Mammary epithelial cell (primary cell): ENCODE measurements at regions not wholly inside any gene's neighbourhood (a gene's known extent, or its start where the extent isn't known, plus 50 kb on each side); places are given as distances from the start of the nearest gene placed in this dataset.

Experiments
- EZH2 ChIP-seq: IDR thresholded peaks from 2 replicates; pipeline ENCODE4 v1.6.1; 2012; ENCODE audit warnings: low read length, inconsistent platforms, borderline replicate concordance
- TF ChIP-seq, protein P1 (sequence below), 2 donors: IDR thresholded peaks in 1 of 2; conservative IDR thresholded peaks in 1 of 2; 2 replicates each; pipeline ENCODE4 v1.5.1; 2011 to 2012; ENCODE audit warnings: inconsistent platforms in 2 of 2, low read length in 2 of 2, mild to moderate bottlenecking in 2 of 2, control low read depth in 1 of 2, low read depth in 1 of 2; ENCODE audit not compliant: insufficient read depth in 1 of 2; ENCODE audit errors: extremely low read depth in 1 of 2

DNA sequence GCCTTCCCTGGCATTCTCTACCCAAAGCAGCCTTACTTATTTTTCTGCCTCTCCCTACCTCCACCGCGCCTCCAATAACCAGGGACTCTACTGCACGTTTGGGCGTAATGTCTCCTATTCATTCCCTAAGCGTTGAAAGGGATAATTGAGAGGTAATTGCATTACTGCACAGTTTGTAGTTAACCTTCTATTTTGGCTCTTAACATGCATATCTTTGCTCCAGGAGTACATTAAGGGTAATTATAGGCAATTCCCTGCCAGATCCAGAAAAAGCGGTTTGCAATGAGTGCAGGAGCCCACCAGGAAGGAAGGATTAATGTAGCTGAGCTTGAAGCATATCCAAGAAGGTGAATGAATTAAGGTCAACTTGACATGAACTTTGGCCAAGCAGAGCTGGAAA is 558.4 kb downstream of the TYW1 start:
- TF ChIP-seq, protein P1, sequence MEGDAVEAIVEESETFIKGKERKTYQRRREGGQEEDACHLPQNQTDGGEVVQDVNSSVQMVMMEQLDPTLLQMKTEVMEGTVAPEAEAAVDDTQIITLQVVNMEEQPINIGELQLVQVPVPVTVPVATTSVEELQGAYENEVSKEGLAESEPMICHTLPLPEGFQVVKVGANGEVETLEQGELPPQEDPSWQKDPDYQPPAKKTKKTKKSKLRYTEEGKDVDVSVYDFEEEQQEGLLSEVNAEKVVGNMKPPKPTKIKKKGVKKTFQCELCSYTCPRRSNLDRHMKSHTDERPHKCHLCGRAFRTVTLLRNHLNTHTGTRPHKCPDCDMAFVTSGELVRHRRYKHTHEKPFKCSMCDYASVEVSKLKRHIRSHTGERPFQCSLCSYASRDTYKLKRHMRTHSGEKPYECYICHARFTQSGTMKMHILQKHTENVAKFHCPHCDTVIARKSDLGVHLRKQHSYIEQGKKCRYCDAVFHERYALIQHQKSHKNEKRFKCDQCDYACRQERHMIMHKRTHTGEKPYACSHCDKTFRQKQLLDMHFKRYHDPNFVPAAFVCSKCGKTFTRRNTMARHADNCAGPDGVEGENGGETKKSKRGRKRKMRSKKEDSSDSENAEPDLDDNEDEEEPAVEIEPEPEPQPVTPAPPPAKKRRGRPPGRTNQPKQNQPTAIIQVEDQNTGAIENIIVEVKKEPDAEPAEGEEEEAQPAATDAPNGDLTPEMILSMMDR (conservative IDR thresholded peaks at IDR 0.05 in 1 of 2, IDR thresholded peaks at IDR 0.05 in 1 of 2; ENCODE audit: extremely low read depth in 1 of 2, insufficient read depth in 1 of 2, low read depth in 1 of 2, low read length in 2 of 2) = no peak
- TF ChIP-seq EZH2 = no peak
